Neural cell (in vitro differentiated cells): ENCODE measurements at regions not wholly inside any gene's neighbourhood (a gene's known extent, or its start where the extent isn't known, plus 50 kb on each side); places are given as distances from the start of the nearest gene placed in this dataset.

Experiments used
- CTCF ChIP-seq: fragments of 450-650 bp; IDR thresholded peaks from 2 replicates; pipeline ENCODE4 v1.5.1; 2014; ENCODE audit warnings: antibody characterized with exemption, mild to moderate bottlenecking, moderate library complexity; ENCODE audit not compliant: poor library complexity, severe bottlenecking
- EP300 ChIP-seq: fragments of 450-650 bp; conservative IDR thresholded peaks from 2 replicates; pipeline ENCODE4 v1.6.1; 2014; ENCODE audit warnings: antibody characterized with exemption, mild to moderate bottlenecking, moderate library complexity; ENCODE audit not compliant: poor library complexity, severe bottlenecking
- EZH2 ChIP-seq: fragments of 200-600, 300-800 bp; shearing (Covaris generic), sonication (generic); IDR thresholded peaks from 2 replicates; pipeline ENCODE4 v1.6.1; 2014; ENCODE audit warnings: antibody characterized with exemption, low read length, borderline replicate concordance, mild to moderate bottlenecking; ENCODE audit not compliant: insufficient read depth, poor library complexity, severe bottlenecking
- MXI1 ChIP-seq: fragments of 450-650 bp; conservative IDR thresholded peaks from 2 replicates; pipeline ENCODE4 v1.6.1; 2014; ENCODE audit warnings: antibody characterized with exemption, mild to moderate bottlenecking; ENCODE audit not compliant: poor library complexity, severe bottlenecking
- POLR2AphosphoS5 ChIP-seq: IDR thresholded peaks from 2 replicates; pipeline ENCODE4 v1.6.1; 2012
- RAD21 ChIP-seq: fragments of 450-650 bp; conservative IDR thresholded peaks from 2 replicates; pipeline ENCODE4 v1.6.1; 2014; ENCODE audit warnings: antibody characterized with exemption, mild to moderate bottlenecking, moderate library complexity
- REST ChIP-seq: IDR thresholded peaks from 2 replicates; pipeline ENCODE4 v1.6.1; 2012; ENCODE audit warnings: borderline replicate concordance
- SMC3 ChIP-seq: fragments of 450-650 bp; conservative IDR thresholded peaks from 2 replicates; pipeline ENCODE4 v1.6.1; 2014; ENCODE audit warnings: antibody characterized with exemption, mild to moderate bottlenecking, moderate library complexity; ENCODE audit not compliant: poor library complexity
- TAF1 ChIP-seq: IDR thresholded peaks from 2 replicates; pipeline ENCODE4 v1.6.1; 2012; ENCODE audit warnings: low read depth

DNA sequence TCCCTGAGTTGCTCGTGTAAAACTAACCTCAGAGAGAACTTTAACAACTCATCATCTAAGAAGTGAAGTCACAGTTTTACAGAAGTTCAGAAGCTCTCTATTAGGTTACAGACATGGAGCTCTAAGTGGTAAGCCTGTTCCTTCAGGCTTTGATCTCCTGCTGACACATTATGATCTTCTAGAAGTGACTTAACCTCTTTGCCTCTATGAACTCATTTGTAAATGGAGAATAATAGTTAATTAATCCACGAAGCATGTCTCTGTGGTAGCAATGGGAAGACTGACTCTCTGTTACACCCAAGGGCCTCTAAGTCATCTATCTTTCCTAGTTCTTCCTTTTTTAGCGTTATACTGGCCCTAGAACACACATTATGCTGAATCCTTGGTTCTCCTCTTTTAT is 157.9 kb upstream of the NRIP1 start:
- TF ChIP-seq RAD21 (no peak), CTCF (no peak), EP300 (no peak), REST (no peak), POLR2AphosphoS5 (no peak), EZH2 (no peak), SMC3 (no peak), MXI1 (no peak), TAF1 (no peak)
